ENCODE measurements at regions not wholly inside any gene's neighbourhood (a gene's known extent, or its start where the extent isn't known, plus 50 kb on each side); places are given as distances from the start of the nearest gene placed in this dataset.

GRCh38 chr7:50211130-50212015 lies 93.1 kb upstream of the IKZF1 start:
- Histone ChIP-seq H3K9me3 (ENCODE audit: control insufficient read depth, low read length) (no peaks in the 10 kb centered on the region), H3K4me3 (ENCODE audit: insufficient read depth, low read depth, low read length, poor library complexity, severe bottlenecking) (no peak overlapping the region), H3K36me3 (ENCODE audit: control insufficient read depth, insufficient read depth, low read length) (no peaks in the 10 kb centered on the region), H3K4me1 (ENCODE audit: control insufficient read depth, insufficient read depth, low read length, poor library complexity, severe bottlenecking) (peaks cover 61% of the 10 kb centered on the region), H3K27ac (ENCODE audit: insufficient read depth, low read length, poor library complexity, severe bottlenecking) (peak overlapping the region; percentile 24), H3K27me3 (replicated peaks; ENCODE audit: control insufficient read depth, insufficient read depth, low read length, poor library complexity, severe bottlenecking) (no peaks in the 10 kb centered on the region)
- no peak for DNase-seq

DNA sequence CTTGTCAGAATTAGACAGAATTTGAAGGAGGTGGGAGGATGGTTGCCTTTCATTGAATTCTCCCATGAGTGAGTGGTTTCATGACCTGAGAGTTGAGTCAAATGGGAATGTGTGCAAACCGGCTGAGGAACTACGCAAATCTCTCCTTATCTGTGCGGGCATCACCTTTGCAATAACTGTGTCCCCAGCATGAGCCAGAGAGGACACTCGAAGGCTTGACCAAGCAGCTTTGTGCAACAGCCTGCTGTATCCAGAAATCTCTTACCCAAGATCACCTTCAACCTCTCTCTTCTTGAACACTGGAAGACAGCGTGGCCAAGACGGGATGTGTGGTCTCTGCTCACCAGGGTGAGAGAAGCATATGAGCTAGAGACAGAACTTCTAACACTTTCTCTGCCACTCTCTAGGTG lies 93.8 kb upstream of the IKZF1 start:
- H3K4me1 ChIP-seq (ENCODE audit: control insufficient read depth, insufficient read depth, low read length, poor library complexity, severe bottlenecking): peaks cover 60% of the 10 kb centered on the region
- H3K27ac ChIP-seq (ENCODE audit: insufficient read depth, low read length, poor library complexity, severe bottlenecking): peak overlapping the region; percentile 24
- H3K4me3 ChIP-seq (ENCODE audit: insufficient read depth, low read depth, low read length, poor library complexity, severe bottlenecking): no peak overlapping the region
- no peaks in the 10 kb centered on the region for H3K36me3 ChIP-seq (ENCODE audit: control insufficient read depth, insufficient read depth, low read length)
- no peaks in the 10 kb centered on the region for H3K9me3 ChIP-seq (ENCODE audit: control insufficient read depth, low read length)
- no peak for DNase-seq
- H3K27me3 ChIP-seq (replicated peaks; ENCODE audit: control insufficient read depth, insufficient read depth, low read length, poor library complexity, severe bottlenecking): no peaks in the 10 kb centered on the region

DNA sequence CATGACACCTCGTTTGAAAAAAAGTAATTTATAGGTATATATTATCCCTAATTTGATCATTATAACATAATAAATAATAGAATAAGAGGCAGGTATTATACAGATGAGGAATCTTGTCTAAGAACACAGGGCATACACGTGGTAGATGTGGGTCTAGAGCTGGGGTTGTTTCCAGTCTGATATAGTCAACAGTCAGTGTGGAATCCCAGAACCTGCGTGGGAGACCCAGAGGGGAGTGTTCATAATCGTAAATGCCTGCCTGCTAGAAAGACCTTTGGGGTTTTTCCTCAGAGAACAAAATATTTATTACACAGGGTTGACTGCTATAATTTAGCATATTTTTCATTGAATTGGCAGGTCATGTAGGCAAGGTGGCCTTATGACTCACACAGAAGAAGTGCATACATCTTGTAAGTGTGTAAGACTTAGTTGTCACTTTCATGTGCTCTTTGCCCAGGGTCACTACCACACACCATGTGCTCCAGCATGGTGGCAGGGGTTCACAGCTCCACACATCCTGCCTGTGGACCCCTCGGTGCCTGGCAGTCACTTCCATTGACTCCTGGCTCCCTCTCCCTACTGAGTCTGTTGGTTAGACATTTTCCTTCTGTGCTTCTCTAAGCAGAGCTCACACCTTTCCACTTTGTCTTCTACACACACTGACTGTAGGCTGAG lies 94.9 kb upstream of the IKZF1 start:
- H3K4me3 ChIP-seq (ENCODE audit: insufficient read depth, low read depth, low read length, poor library complexity, severe bottlenecking): no peak overlapping the region
- H3K27me3 ChIP-seq (replicated peaks; ENCODE audit: control insufficient read depth, insufficient read depth, low read length, poor library complexity, severe bottlenecking): no peaks in the 10 kb centered on the region
- H3K9me3 ChIP-seq (ENCODE audit: control insufficient read depth, low read length): no peaks in the 10 kb centered on the region
- H3K36me3 ChIP-seq (ENCODE audit: control insufficient read depth, insufficient read depth, low read length): no peaks in the 10 kb centered on the region
- H3K27ac ChIP-seq (ENCODE audit: insufficient read depth, low read length, poor library complexity, severe bottlenecking): no peak overlapping the region
- H3K4me1 ChIP-seq (ENCODE audit: control insufficient read depth, insufficient read depth, low read length, poor library complexity, severe bottlenecking): peaks cover 72% of the 10 kb centered on the region
- no peak for DNase-seq

DNA sequence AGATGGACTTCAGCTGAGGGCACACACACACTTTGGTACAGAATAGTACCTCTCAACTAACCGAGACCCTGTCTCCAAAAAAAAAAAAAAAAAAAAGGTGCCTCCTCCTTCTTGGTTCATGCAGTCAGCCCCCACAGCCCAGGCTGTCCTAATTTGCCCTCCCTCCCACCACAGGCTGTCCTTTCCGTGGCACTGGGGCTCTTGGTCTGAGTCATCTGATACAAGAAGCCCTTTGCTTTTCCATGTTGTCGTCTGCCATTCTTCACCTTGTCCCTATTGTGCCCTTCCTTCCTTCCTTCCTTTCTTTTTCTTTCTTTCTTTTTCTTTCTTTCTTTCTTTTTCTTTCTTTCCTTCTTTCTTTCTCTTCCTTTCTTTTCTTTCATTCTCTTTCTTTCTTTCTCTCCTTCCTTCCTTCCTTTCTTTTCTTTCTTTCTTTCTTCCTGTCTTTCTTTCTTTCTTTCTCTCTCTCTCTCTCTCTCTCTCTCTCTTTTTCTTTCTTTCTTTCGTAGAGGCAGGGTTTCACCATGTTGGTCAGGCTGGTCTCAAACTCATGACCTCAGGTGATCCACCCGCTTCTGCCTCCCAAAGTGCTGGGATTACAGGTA lies 96.0 kb upstream of the IKZF1 start:
- H3K36me3 ChIP-seq (ENCODE audit: control insufficient read depth, insufficient read depth, low read length): no peaks in the 10 kb centered on the region
- DNase-seq: no peak
- no peaks in the 10 kb centered on the region for H3K9me3 ChIP-seq (ENCODE audit: control insufficient read depth, low read length)
- peaks cover 70% of the 10 kb centered on the region for H3K4me1 ChIP-seq (ENCODE audit: control insufficient read depth, insufficient read depth, low read length, poor library complexity, severe bottlenecking)
- no peak overlapping the region for H3K4me3 ChIP-seq (ENCODE audit: insufficient read depth, low read depth, low read length, poor library complexity, severe bottlenecking)
- H3K27me3 ChIP-seq (replicated peaks; ENCODE audit: control insufficient read depth, insufficient read depth, low read length, poor library complexity, severe bottlenecking): no peaks in the 10 kb centered on the region
- H3K27ac ChIP-seq (ENCODE audit: insufficient read depth, low read length, poor library complexity, severe bottlenecking): peak overlapping the region; percentile 3

DNA sequence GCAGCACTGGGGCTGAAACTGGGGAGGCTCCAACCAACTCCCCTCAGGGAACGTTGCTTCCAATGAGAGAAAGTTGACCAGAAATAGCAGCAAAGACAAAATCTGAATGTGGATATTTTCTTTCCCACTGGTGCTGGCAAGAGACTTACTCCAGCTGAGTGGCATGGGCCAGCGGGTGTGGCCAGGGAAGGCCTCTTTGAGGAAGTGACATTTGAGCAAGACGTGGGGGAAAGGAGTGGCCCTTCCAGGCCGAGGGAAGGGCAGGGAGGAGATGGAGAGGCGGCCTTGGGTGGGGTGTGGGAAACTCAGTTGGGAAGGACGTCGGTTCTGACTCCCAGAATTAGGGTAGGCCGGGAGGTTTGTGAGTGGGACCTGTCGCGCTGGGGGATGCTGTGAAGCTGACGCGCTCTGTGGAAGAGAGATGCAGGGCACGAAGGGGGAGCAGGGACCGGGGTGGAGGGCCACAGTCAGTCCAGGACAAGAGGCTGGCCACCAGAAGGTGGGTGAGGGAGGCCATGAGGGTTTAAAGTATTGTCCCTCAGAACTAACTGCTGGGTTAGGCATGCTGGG lies 96.7 kb upstream of the IKZF1 start:
- Histone ChIP-seq H3K27ac (ENCODE audit: insufficient read depth, low read length, poor library complexity, severe bottlenecking) (peak overlapping the region; percentile 3), H3K36me3 (ENCODE audit: control insufficient read depth, insufficient read depth, low read length) (no peaks in the 10 kb centered on the region), H3K9me3 (ENCODE audit: control insufficient read depth, low read length) (no peaks in the 10 kb centered on the region), H3K4me3 (ENCODE audit: insufficient read depth, low read depth, low read length, poor library complexity, severe bottlenecking) (no peak overlapping the region), H3K27me3 (replicated peaks; ENCODE audit: control insufficient read depth, insufficient read depth, low read length, poor library complexity, severe bottlenecking) (no peaks in the 10 kb centered on the region), H3K4me1 (ENCODE audit: control insufficient read depth, insufficient read depth, low read length, poor library complexity, severe bottlenecking) (peaks cover 66% of the 10 kb centered on the region)
- no peak for DNase-seq

DNA sequence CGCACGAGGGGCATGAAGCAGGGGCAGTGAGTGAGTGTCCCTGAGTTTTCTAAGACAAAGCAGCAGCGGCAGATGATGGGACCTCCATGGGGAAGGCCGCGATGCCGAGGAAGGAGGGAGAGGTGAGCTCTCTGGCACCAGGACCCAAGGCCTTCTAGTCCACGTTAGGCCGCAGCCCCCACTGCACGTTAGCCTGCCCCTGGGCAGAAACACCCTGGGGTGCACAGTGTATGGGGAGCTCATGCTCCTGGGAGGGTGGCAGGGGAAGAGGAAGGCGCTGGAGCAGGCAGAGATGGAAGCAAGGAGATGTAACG lies 97.3 kb upstream of the IKZF1 start:
- peaks cover 60% of the 10 kb centered on the region for H3K4me1 ChIP-seq (ENCODE audit: control insufficient read depth, insufficient read depth, low read length, poor library complexity, severe bottlenecking)

GRCh38 chr7:50206453-50207250 lies 97.9 kb upstream of the IKZF1 start:
- peak; percentile 38 to 74 (median 54) for DNase-seq
- Histone ChIP-seq H3K9me3 (ENCODE audit: control insufficient read depth, low read length) (no peaks in the 10 kb centered on the region), H3K27ac (ENCODE audit: insufficient read depth, low read length, poor library complexity, severe bottlenecking) (peak overlapping the region; percentile 53), H3K27me3 (replicated peaks; ENCODE audit: control insufficient read depth, insufficient read depth, low read length, poor library complexity, severe bottlenecking) (no peaks in the 10 kb centered on the region), H3K4me3 (ENCODE audit: insufficient read depth, low read depth, low read length, poor library complexity, severe bottlenecking) (peak overlapping the region; percentile 1), H3K4me1 (ENCODE audit: control insufficient read depth, insufficient read depth, low read length, poor library complexity, severe bottlenecking) (peaks cover 55% of the 10 kb centered on the region), H3K36me3 (ENCODE audit: control insufficient read depth, insufficient read depth, low read length) (no peaks in the 10 kb centered on the region)

More for the DNA sequence above, 97.3 kb upstream of the IKZF1 start:
- Histone ChIP-seq H3K27ac (ENCODE audit: insufficient read depth, low read length, poor library complexity, severe bottlenecking) (peak overlapping the region; percentile 53), H3K9me3 (ENCODE audit: control insufficient read depth, low read length) (no peaks in the 10 kb centered on the region), H3K27me3 (replicated peaks; ENCODE audit: control insufficient read depth, insufficient read depth, low read length, poor library complexity, severe bottlenecking) (no peaks in the 10 kb centered on the region), H3K4me3 (ENCODE audit: insufficient read depth, low read depth, low read length, poor library complexity, severe bottlenecking) (no peak overlapping the region), H3K36me3 (ENCODE audit: control insufficient read depth, insufficient read depth, low read length) (no peaks in the 10 kb centered on the region)
- DNase-seq: no peak

DNA sequence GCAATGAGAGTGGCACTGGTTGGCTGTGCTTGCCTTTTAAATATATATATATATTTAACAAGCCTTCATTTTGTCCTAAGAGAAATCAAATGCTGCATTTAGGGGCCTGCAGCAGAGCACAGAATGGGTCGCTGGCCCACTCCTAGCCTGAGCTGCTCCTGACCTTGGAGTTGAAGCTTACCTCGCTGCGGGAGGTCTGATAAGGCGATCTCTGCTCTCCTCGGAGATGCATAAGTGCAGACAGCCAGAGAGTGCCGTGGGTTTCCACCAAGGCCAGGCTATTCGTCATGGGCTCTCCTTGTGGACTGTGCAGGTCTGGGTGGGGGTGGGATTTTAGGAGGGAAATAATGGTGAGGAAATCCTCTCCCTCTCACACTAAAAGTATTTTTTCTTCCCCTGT lies 99.5 kb upstream of the IKZF1 start:
- Histone ChIP-seq H3K4me1 (ENCODE audit: control insufficient read depth, insufficient read depth, low read length, poor library complexity, severe bottlenecking) (peaks cover 41% of the 10 kb centered on the region), H3K36me3 (ENCODE audit: control insufficient read depth, insufficient read depth, low read length) (no peaks in the 10 kb centered on the region), H3K27me3 (replicated peaks; ENCODE audit: control insufficient read depth, insufficient read depth, low read length, poor library complexity, severe bottlenecking) (no peaks in the 10 kb centered on the region), H3K27ac (ENCODE audit: insufficient read depth, low read length, poor library complexity, severe bottlenecking) (peak overlapping the region; percentile 17), H3K9me3 (ENCODE audit: control insufficient read depth, low read length) (no peaks in the 10 kb centered on the region), H3K4me3 (ENCODE audit: insufficient read depth, low read depth, low read length, poor library complexity, severe bottlenecking) (no peak overlapping the region)
- DNase-seq: no peak

DNA sequence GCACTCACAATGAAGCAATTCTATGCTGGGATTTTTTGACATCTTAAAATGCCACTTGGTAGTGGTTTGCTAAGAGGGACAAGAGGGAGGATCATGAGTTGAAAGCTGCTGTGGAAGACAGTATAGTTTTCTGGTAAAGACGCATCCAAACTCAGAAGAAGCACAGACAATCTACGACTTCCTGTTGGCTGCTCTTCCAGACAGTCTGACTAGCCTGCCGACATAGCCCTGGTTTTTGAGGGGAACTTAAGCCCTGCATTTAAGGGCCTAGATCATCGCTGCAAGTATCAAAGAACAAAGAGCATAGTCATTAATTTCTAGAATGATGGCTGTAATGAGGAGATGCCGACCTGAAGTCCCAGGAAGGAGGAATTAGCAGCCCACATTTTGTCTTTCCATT lies 99.9 kb upstream of the IKZF1 start:
- DNase-seq: peak in 1 of 3 donors; percentile 37
- H3K4me1 ChIP-seq (ENCODE audit: control insufficient read depth, insufficient read depth, low read length, poor library complexity, severe bottlenecking): peaks cover 37% of the 10 kb centered on the region
- no peaks in the 10 kb centered on the region for H3K9me3 ChIP-seq (ENCODE audit: control insufficient read depth, low read length)
- no peak overlapping the region for H3K27ac ChIP-seq (ENCODE audit: insufficient read depth, low read length, poor library complexity, severe bottlenecking)
- H3K4me3 ChIP-seq (ENCODE audit: insufficient read depth, low read depth, low read length, poor library complexity, severe bottlenecking): no peak overlapping the region
- H3K27me3 ChIP-seq (replicated peaks; ENCODE audit: control insufficient read depth, insufficient read depth, low read length, poor library complexity, severe bottlenecking): no peaks in the 10 kb centered on the region
- no peaks in the 10 kb centered on the region for H3K36me3 ChIP-seq (ENCODE audit: control insufficient read depth, insufficient read depth, low read length)
